ENCODE measurements at regions not wholly inside any gene's neighbourhood (a gene's known extent, or its start where the extent isn't known, plus 50 kb on each side); places are given as distances from the start of the nearest gene placed in this dataset.
"Not testable (repeated sequence)": the region's sequence is repeated elsewhere in the genome, so short reads cannot be mapped to it uniquely, and the experiment has no call there.

- no peak for TF ChIP-seq CTCF (IDR thresholded peaks at IDR 0.05; ENCODE audit: unreplicated experiment)
- H3K27me3 Mint-ChIP-seq (ENCODE audit: unreplicated experiment) = no peaks in the 10 kb centered on the region
- H3K27ac Mint-ChIP-seq (ENCODE audit: unreplicated experiment) = no peak overlapping the region
- H3K9me3 Mint-ChIP-seq (ENCODE audit: low read depth, unreplicated experiment) = peaks cover 3% of the 10 kb centered on the region
- H3K4me1 Mint-ChIP-seq (ENCODE audit: low read depth, unreplicated experiment) = peaks cover 40% of the 10 kb centered on the region
- no peaks in the 10 kb centered on the region for H3K36me3 Mint-ChIP-seq (ENCODE audit: insufficient read depth, unreplicated experiment)
- CTCF ChIA-PET = no interaction called here
- BruUV-seq (replicated peaks) = no TSS peak
- intact Hi-C loops (cut with micrococcal nuclease; ENCODE audit: unreplicated experiment) = no loop called here
- no peak overlapping the region for H3K4me3 Mint-ChIP-seq (ENCODE audit: low read depth, unreplicated experiment)
- peak; percentile 22 for DNase-seq
Measured at GRCh38 chr4:72209600-72209999, 177.8 kb downstream of the NPFFR2 start.

DNA sequence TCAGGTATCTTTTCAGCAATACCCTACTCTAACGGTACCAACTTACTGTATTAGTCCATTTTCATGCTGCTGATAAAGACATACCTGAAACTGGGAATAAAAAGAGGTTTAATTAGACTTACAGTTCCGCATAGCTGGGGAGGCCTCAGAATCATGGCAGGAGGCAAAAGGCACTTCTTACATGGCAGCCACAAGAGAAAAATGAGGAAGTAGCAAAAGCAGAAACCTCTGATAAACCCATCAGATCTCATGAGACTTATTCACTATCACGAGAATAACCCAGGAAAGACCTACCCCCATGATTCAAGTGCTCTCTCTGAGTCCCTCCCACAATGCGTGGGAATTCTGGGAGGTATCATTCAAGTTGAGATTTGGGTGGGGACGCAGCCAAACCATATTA, 182.0 kb downstream of the NPFFR2 start:
- H3K4me3 Mint-ChIP-seq (ENCODE audit: low read depth, unreplicated experiment); intact Hi-C loops (cut with micrococcal nuclease; ENCODE audit: unreplicated experiment); BruUV-seq (replicated peaks); CTCF ChIA-PET; DNase-seq; H3K36me3 Mint-ChIP-seq (ENCODE audit: insufficient read depth, unreplicated experiment); H3K27ac Mint-ChIP-seq (ENCODE audit: unreplicated experiment); H3K9me3 Mint-ChIP-seq (ENCODE audit: low read depth, unreplicated experiment); H3K27me3 Mint-ChIP-seq (ENCODE audit: unreplicated experiment): not testable (repeated sequence)
- peaks cover 13% of the 10 kb centered on the region for H3K4me1 Mint-ChIP-seq (ENCODE audit: low read depth, unreplicated experiment)

GRCh38 chr4:72215198-72215597, 183.4 kb downstream of the NPFFR2 start:
- CTCF ChIA-PET = no interaction called here
- BruUV-seq (replicated peaks) = no TSS peak
- intact Hi-C loops (cut with micrococcal nuclease; ENCODE audit: unreplicated experiment) = no loop called here
- peaks cover 6% of the 10 kb centered on the region for H3K4me1 Mint-ChIP-seq (ENCODE audit: low read depth, unreplicated experiment)
- H3K36me3 Mint-ChIP-seq (ENCODE audit: insufficient read depth, unreplicated experiment) = no peaks in the 10 kb centered on the region
- H3K27me3 Mint-ChIP-seq (ENCODE audit: unreplicated experiment) = no peaks in the 10 kb centered on the region
- TF ChIP-seq CTCF (IDR thresholded peaks at IDR 0.05; ENCODE audit: unreplicated experiment) = no peak
- no peak for DNase-seq
- H3K9me3 Mint-ChIP-seq (ENCODE audit: low read depth, unreplicated experiment) = peaks cover 3% of the 10 kb centered on the region
- no peak overlapping the region for H3K4me3 Mint-ChIP-seq (ENCODE audit: low read depth, unreplicated experiment)
- no peak overlapping the region for H3K27ac Mint-ChIP-seq (ENCODE audit: unreplicated experiment)

DNA sequence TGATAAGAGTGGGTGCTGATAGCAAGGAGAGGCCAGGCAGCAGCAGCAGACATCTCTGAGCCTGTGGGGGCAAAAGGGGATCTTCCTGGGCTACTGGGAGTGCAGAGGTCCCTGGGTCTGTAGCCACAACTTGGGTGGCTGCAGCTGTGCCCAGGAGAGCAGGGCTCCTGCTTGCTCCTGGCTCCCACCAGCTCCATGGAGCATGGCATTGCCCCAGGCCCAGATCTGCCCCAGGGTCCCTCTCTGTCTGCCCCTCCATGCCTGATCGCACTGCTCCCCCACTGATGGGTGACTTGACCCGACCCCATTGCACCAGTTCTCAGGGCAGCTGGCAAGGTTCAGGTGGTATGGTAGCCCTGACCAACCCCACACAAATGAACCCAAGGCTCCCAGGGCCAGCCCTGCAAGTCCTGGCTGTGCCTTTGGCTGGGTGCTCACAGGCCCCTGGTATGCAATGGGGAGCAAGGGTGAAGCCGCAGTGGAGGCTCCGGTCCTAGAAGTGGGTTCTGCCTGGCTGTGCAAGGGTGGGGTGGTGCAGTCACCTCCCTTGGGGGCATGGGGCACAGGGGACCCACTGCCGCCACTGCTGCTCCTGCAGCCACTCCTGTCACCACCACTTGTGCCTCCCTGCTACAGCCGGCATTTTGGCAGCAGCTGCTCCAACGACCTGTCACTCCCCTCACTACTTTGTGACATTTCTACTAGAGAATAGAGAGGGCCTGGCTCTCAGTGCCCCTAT, 184.9 kb downstream of the NPFFR2 start:
- Mint-ChIP-seq H3K4me3 (ENCODE audit: low read depth, unreplicated experiment) (no peak overlapping the region), H3K27me3 (ENCODE audit: unreplicated experiment) (no peaks in the 10 kb centered on the region), H3K4me1 (ENCODE audit: low read depth, unreplicated experiment) (no peaks in the 10 kb centered on the region), H3K9me3 (ENCODE audit: low read depth, unreplicated experiment) (peaks cover 3% of the 10 kb centered on the region), H3K27ac (ENCODE audit: unreplicated experiment) (no peak overlapping the region), H3K36me3 (ENCODE audit: insufficient read depth, unreplicated experiment) (no peaks in the 10 kb centered on the region)
- intact Hi-C loops (cut with micrococcal nuclease; ENCODE audit: unreplicated experiment) = no loop called here
- no peak for TF ChIP-seq CTCF (IDR thresholded peaks at IDR 0.05; ENCODE audit: unreplicated experiment)
- no peak for DNase-seq
- no TSS peak for BruUV-seq (replicated peaks)
- CTCF ChIA-PET = no interaction called here

DNA sequence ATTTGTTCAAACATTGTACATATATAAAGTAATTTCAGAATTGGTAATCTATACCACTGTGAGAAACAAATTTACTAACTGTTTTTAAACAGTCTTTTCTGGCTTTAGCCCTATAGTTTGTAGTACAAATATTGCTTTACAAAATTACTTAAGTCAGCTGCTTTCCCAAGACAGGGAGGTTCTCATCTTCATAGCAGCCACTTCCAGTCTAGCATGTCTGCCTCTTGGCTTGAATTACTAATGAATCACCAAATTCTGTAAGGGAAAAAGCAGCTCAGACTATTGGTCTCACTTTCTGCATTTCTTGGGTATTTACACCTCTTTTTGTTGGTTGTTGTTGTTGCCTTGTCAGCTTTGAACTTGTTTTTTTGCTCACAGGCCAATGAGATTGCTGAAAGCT, 187.2 kb downstream of the NPFFR2 start:
- no peak for DNase-seq
- Mint-ChIP-seq H3K36me3 (ENCODE audit: insufficient read depth, unreplicated experiment) (no peaks in the 10 kb centered on the region), H3K9me3 (ENCODE audit: low read depth, unreplicated experiment) (no peaks in the 10 kb centered on the region), H3K27ac (ENCODE audit: unreplicated experiment) (no peak overlapping the region), H3K4me3 (ENCODE audit: low read depth, unreplicated experiment) (no peak overlapping the region), H3K27me3 (ENCODE audit: unreplicated experiment) (no peaks in the 10 kb centered on the region), H3K4me1 (ENCODE audit: low read depth, unreplicated experiment) (no peaks in the 10 kb centered on the region)
- CTCF ChIA-PET = no interaction called here
- no TSS peak for BruUV-seq (replicated peaks)
- intact Hi-C loops (cut with micrococcal nuclease; ENCODE audit: unreplicated experiment) = no loop called here
- TF ChIP-seq CTCF (IDR thresholded peaks at IDR 0.05; ENCODE audit: unreplicated experiment) = no peak

All from Calu3 (cell line).